ENCODE measurements at regions not wholly inside any gene's neighbourhood (a gene's known extent, or its start where the extent isn't known, plus 50 kb on each side); places are given as distances from the start of the nearest gene placed in this dataset.

DNA sequence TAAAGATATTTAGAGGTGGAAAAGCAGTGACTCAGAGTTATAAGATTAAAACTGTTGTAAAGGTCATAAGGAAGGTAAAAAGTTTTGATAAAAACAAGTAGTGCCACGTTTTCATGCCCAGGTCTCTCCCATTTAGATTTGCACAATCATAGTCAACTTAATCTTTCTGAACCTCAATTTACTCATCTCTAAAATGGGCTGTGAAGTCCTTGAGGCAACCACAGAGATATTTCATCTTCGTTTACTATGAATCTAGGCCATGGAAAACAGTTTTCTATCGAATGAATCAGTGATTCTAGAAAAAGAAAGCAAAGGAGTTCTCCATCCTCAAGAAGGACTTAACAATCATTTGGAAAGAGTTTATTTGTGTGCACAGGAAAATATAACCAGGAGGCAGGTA, 190.2 kb downstream of the EDN1 start:
- H3K36me3 ChIP-seq, result no peaks in the 10 kb centered on the region
- no peak overlapping the region for H3K4me3 ChIP-seq
- FAIRE-seq (no peak), DNase-seq (no peak), ATAC-seq (no peak)
- TF ChIP-seq, protein P1, sequence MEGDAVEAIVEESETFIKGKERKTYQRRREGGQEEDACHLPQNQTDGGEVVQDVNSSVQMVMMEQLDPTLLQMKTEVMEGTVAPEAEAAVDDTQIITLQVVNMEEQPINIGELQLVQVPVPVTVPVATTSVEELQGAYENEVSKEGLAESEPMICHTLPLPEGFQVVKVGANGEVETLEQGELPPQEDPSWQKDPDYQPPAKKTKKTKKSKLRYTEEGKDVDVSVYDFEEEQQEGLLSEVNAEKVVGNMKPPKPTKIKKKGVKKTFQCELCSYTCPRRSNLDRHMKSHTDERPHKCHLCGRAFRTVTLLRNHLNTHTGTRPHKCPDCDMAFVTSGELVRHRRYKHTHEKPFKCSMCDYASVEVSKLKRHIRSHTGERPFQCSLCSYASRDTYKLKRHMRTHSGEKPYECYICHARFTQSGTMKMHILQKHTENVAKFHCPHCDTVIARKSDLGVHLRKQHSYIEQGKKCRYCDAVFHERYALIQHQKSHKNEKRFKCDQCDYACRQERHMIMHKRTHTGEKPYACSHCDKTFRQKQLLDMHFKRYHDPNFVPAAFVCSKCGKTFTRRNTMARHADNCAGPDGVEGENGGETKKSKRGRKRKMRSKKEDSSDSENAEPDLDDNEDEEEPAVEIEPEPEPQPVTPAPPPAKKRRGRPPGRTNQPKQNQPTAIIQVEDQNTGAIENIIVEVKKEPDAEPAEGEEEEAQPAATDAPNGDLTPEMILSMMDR (IDR thresholded peaks at IDR 0.05), result no peak
- 75 to 89% methylated on average over 3 of the region's 3 CpGs for WGBS, 2 donors
- no peaks in the 10 kb centered on the region for H3K9me3 ChIP-seq
- H3K27me3 ChIP-seq, result no peaks in the 10 kb centered on the region
- no peak overlapping the region for H3K27ac ChIP-seq
- H3K4me1 ChIP-seq, result peaks cover 0 to 6% (median 4%) of the 10 kb centered on the region in 3 donors
- intact Hi-C loops (cut with DNase I), result no loop called here

DNA sequence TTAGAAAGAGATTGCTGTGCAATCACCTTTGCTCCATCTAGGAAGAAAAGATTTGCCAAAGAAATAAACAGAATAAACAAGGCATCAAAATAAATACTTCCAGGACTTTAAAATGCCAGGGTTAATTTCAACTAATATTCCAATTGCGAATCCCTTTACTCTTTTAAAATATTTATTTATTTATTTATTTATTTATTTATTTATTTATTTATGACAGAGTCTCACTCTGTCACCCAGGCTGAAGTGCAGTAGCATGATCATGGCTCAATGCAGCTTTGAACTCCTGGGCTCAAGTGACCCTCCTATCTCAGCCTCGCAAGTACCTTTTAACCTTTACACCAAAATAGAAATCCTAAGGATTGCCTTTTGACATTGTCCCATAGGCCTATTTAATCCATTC, 191.1 kb downstream of the EDN1 start:
- no peaks in the 10 kb centered on the region for H3K36me3 ChIP-seq
- DNase-seq (no peak), ATAC-seq (no peak), FAIRE-seq (no peak)
- no peak overlapping the region for H3K4me3 ChIP-seq
- H3K9me3 ChIP-seq, result no peaks in the 10 kb centered on the region
- TF ChIP-seq, protein P1 (IDR thresholded peaks at IDR 0.05), result no peak
- H3K4me1 ChIP-seq, result peaks cover 0 to 5% (median 3%) of the 10 kb centered on the region in 3 donors
- WGBS, 2 donors, result 96 to 97% methylated on average over 2 of the region's 2 CpGs
- no peaks in the 10 kb centered on the region for H3K27me3 ChIP-seq
- intact Hi-C loops (cut with DNase I), result no loop called here
- H3K27ac ChIP-seq, result no peak overlapping the region

GRCh38 chr6:12481850-12482249, 191.7 kb downstream of the EDN1 start:
- no peak for FAIRE-seq
- intact Hi-C loops (cut with DNase I), result no loop called here
- Histone ChIP-seq H3K4me1 (peaks cover 0 to 5% (median 3%) of the 10 kb centered on the region in 3 donors), H3K4me3 (no peak overlapping the region), H3K9me3 (no peaks in the 10 kb centered on the region), H3K27ac (no peak overlapping the region), H3K36me3 (no peaks in the 10 kb centered on the region), H3K27me3 (no peaks in the 10 kb centered on the region)
- no peak for ATAC-seq
- TF ChIP-seq, protein P1 (IDR thresholded peaks at IDR 0.05), result no peak
- DNase-seq, result no peak
- 97% methylated on average over 2 of the region's 2 CpGs for WGBS, 2 donors

DNA sequence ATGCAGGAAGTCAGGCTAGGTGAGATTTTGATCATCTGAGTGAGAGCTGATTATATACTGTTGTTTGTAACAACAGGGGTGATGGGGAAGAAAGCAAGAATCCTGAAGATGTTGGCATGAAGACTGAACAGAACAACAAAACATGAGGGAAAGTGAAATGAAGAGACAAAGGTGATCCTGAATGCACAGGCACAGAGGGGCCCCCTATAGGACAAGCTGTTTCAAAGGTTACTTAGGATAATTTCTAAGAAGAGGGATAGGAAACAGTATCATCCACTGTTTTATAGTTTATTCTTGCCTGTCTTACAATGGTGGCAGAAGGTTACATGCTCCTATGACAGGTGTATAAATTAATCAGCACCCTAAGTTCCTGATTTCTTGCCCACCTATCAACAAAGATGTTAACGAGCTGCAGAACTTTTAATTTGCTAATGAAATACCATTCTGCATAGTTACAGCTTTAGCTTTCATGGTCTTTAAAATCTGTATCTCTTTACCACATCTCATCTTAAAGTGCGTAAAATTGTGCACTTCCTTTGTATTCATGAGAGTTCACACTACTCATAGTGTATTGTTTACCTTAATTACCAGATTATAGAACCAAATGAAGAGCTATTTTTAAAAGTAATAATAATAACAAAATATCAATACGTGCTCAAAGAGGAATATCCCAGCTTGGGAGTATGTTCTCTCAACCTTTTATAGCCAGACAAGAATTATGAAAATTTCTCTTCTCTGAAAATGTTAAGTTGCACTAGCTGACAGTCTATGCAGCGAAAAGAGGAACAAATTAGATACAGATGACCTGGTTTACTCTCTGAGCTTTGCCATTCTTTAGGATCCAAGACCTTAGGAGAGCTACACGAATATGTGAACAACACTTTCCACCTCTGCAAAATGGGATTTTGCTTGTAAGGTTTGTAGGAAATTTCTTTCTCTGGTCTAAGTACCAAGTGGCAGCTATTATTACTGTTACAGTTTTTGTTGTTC, 192.5 kb downstream of the EDN1 start:
- Histone ChIP-seq H3K27me3 (no peaks in the 10 kb centered on the region), H3K27ac (no peak overlapping the region), H3K36me3 (no peaks in the 10 kb centered on the region), H3K4me3 (no peak overlapping the region), H3K9me3 (no peaks in the 10 kb centered on the region), H3K4me1 (peaks cover 0 to 5% (median 3%) of the 10 kb centered on the region in 3 donors)
- peak in 1 of 4 donors; percentile 37 for ATAC-seq
- no peak for DNase-seq
- intact Hi-C loops (cut with DNase I), result no loop called here
- no peak for FAIRE-seq
- TF ChIP-seq, protein P1 (IDR thresholded peaks at IDR 0.05), result no peak
- WGBS, 2 donors, result 82 to 93% methylated on average over 5 of the region's 5 CpGs

GRCh38 chr6:12483712-12484111, 193.6 kb downstream of the EDN1 start:
- TF ChIP-seq, protein P1 (IDR thresholded peaks at IDR 0.05), result no peak
- intact Hi-C loops (cut with DNase I), result no loop called here
- WGBS, 2 donors, result 63 to 75% methylated on average over 5 of the region's 5 CpGs
- FAIRE-seq, result no peak
- Histone ChIP-seq H3K4me1 (peaks cover 0 to 5% (median 3%) of the 10 kb centered on the region in 3 donors), H3K9me3 (no peaks in the 10 kb centered on the region), H3K27me3 (no peaks in the 10 kb centered on the region), H3K4me3 (no peak overlapping the region), H3K36me3 (no peaks in the 10 kb centered on the region), H3K27ac (peak overlapping the region in 1 of 4 donors; percentile 5)
- ATAC-seq, result peak in 3 of 4 donors; percentile 40 to 76 (median 70)
- no peak for DNase-seq

Measured in pancreas (tissue), 10 donors.